HEK293T (cell line): ENCODE measurements at regions not wholly inside any gene's neighbourhood (a gene's known extent, or its start where the extent isn't known, plus 50 kb on each side); places are given as distances from the start of the nearest gene placed in this dataset.

ENCODE experiments used
- CTCF ChIA-PET: fragments of 350-600 bp; formaldehyde crosslinking; extraction: SDS; loops from one replicate; lab custom pipeline; 2021; ENCODE audit warnings: antibody characterized with exemption, inconsistent platforms; lab: Yijun Ruan, JAX
- POLR2A ChIA-PET: fragments of 350-600 bp; formaldehyde crosslinking; extraction: SDS; loops from one replicate; lab custom pipeline; 2020; ENCODE audit warnings: antibody characterized with exemption, inconsistent platforms; lab: Yijun Ruan, JAX
- DNase-seq: peaks from one replicate; pipeline ENCODE4 v3.0.0; 2012; ENCODE audit warnings: mixed read lengths; ENCODE audit errors: extremely low spot score
- CTBP1 ChIP-seq: fragments of 450-650 bp; IDR thresholded peaks from 2 replicates; pipeline ENCODE4 v1.6.1; 2016; ENCODE audit warnings: borderline replicate concordance
- FOXM1 ChIP-seq: fragments of 450-650 bp; IDR thresholded peaks from 2 replicates; pipeline ENCODE4 v1.6.1; 2017; ENCODE audit warnings: mild to moderate bottlenecking, borderline replicate concordance
- HDGF ChIP-seq: fragments of 450-650 bp; IDR thresholded peaks from 2 replicates; pipeline ENCODE4 v1.6.1; 2017; ENCODE audit warnings: antibody characterized with exemption, borderline replicate concordance
- L3MBTL2 ChIP-seq: fragments of 450-650 bp; conservative IDR thresholded peaks from 2 replicates; pipeline ENCODE4 v1.6.1; 2016; ENCODE audit warnings: mild to moderate bottlenecking
- NFRKB ChIP-seq: fragments of 450-650 bp; IDR thresholded peaks from 2 replicates; pipeline ENCODE4 v1.6.1; 2016; ENCODE audit warnings: mild to moderate bottlenecking, moderate library complexity
- PKNOX1 ChIP-seq: fragments of 450-650 bp; IDR thresholded peaks from 2 replicates; pipeline ENCODE4 v1.6.1; 2016
- SUZ12 ChIP-seq: fragments of 450-650 bp; IDR thresholded peaks from 2 replicates; pipeline ENCODE4 v1.6.1; 2016; ENCODE audit warnings: mild to moderate bottlenecking
- TARDBP ChIP-seq: fragments of 450-650 bp; IDR thresholded peaks from 2 replicates; pipeline ENCODE4 v1.6.1; 2016
- ZNF384 ChIP-seq: fragments of 450-650 bp; IDR thresholded peaks from 2 replicates; pipeline ENCODE4 v1.6.1; 2016

- ChIA-PET CTCF (no interaction called here), POLR2A (no interaction called here)
- no peak for DNase-seq
- TF ChIP-seq FOXM1 (no peak), PKNOX1 (no peak), HDGF (no peak), L3MBTL2 (no peak), ZNF384 (no peak), SUZ12 (no peak), NFRKB (no peak), CTBP1 (no peak), TARDBP (no peak)
These were observed 51.6 kb upstream of the THUMPD3 start for GRCh38 chr3:9311228-9311627.
